HAP-1 (cell line): ENCODE measurements at regions not wholly inside any gene's neighbourhood (a gene's known extent, or its start where the extent isn't known, plus 50 kb on each side); places are given as distances from the start of the nearest gene placed in this dataset.
A peak's percentile ranks its signal among the peaks of the same experiment; 100 is the strongest.
"Not testable (repeated sequence)": the region's sequence is repeated elsewhere in the genome, so short reads cannot be mapped to it uniquely, and the experiment has no call there.

Experiments
- DNase-seq, 2 experiments: peaks; one replicate each; pipeline ENCODE4 v3.0.0-alpha.2; 2016 to 2020; ENCODE audit warnings: low spot score in 2 of 2
- H3K27me3 ChIP-seq: fragments of 250-450 bp; sonication (Bioruptor Pico); 2 replicates; pipeline ENCODE4 v1.5.1; 2020; ENCODE audit warnings: low read depth, mild to moderate bottlenecking, moderate library complexity
- H3K36me3 ChIP-seq: fragments of 250-450 bp; sonication (Bioruptor Pico); replicated peaks from 2 replicates; pipeline ENCODE4 v1.5.1; 2020; ENCODE audit warnings: mild to moderate bottlenecking
- H3K4me1 ChIP-seq: fragments of 250-450 bp; sonication (Bioruptor Pico); 2 replicates; pipeline ENCODE4 v1.5.1; 2020; ENCODE audit warnings: mild to moderate bottlenecking
- H3K4me3 ChIP-seq: fragments of 250-450 bp; sonication (Bioruptor Pico); 2 replicates; pipeline ENCODE4 v1.5.1; 2020; ENCODE audit warnings: mild to moderate bottlenecking, moderate library complexity
- H3K9me3 ChIP-seq: fragments of 250-450 bp; sonication (Bioruptor Pico); 2 replicates; pipeline ENCODE4 v1.5.1; 2020; ENCODE audit warnings: mild to moderate bottlenecking, moderate library complexity
- in situ Hi-C: fragments of 300-500 bp; cut with MboI; formaldehyde crosslinking; loops from 3 replicates; pipeline ENCODE4 v1.14.3; 2020; ENCODE audit warnings: low sequenced_read_pairs, inconsistent platforms, mixed read lengths

GRCh38 chr3:182135056-182135455 lies 423.3 kb downstream of the SOX2 start:
- no peaks in the 10 kb centered on the region for H3K4me1 ChIP-seq
- no peaks in the 10 kb centered on the region for H3K27me3 ChIP-seq
- no peak overlapping the region for H3K4me3 ChIP-seq
- H3K36me3 ChIP-seq = no peaks in the 10 kb centered on the region
- in situ Hi-C loops = loop anchor here (25.0 kb wide), 1 partner anchor 423 kb away; the partner anchor contains the start of gene SOX2
- no peak for DNase-seq
- H3K9me3 ChIP-seq = no peaks in the 10 kb centered on the region

GRCh38 chr3:182136008-182136910 lies 424.5 kb downstream of the SOX2 start:
- no peaks in the 10 kb centered on the region for H3K9me3 ChIP-seq
- no peak overlapping the region for H3K4me3 ChIP-seq
- in situ Hi-C loops = loop anchor here (25.0 kb wide), 1 partner anchor 424 kb away; the partner anchor contains the start of gene SOX2
- no peaks in the 10 kb centered on the region for H3K4me1 ChIP-seq
- DNase-seq = no peak
- no peaks in the 10 kb centered on the region for H3K27me3 ChIP-seq
- H3K36me3 ChIP-seq = no peaks in the 10 kb centered on the region

DNA sequence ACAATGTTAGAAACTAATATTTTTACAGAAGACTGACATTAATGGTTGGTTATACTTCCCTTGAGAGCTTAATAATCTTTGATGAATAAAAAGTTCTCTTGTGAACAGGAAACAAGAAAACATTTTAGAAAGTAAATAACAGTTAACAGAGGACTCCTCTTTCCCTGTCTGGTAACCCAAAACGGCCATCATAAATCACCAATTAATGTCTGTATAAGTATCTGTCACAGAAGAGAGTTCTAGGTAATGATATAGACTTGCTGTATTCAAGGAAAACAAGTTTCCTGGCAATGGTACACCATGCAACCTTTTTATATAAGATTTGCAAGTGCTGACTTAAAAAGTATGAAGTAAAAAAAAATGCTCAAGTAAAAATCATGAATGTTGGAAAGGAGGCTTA lies 426.7 kb downstream of the SOX2 start:
- Histone ChIP-seq H3K36me3 (no peaks in the 10 kb centered on the region), H3K9me3 (no peaks in the 10 kb centered on the region), H3K4me1 (peaks cover 9% of the 10 kb centered on the region), H3K27me3 (no peaks in the 10 kb centered on the region), H3K4me3 (no peak overlapping the region)
- in situ Hi-C loops = loop anchor here (25.0 kb wide), 1 partner anchor 426 kb away; the partner anchor contains the start of gene SOX2
- no peak for DNase-seq

DNA sequence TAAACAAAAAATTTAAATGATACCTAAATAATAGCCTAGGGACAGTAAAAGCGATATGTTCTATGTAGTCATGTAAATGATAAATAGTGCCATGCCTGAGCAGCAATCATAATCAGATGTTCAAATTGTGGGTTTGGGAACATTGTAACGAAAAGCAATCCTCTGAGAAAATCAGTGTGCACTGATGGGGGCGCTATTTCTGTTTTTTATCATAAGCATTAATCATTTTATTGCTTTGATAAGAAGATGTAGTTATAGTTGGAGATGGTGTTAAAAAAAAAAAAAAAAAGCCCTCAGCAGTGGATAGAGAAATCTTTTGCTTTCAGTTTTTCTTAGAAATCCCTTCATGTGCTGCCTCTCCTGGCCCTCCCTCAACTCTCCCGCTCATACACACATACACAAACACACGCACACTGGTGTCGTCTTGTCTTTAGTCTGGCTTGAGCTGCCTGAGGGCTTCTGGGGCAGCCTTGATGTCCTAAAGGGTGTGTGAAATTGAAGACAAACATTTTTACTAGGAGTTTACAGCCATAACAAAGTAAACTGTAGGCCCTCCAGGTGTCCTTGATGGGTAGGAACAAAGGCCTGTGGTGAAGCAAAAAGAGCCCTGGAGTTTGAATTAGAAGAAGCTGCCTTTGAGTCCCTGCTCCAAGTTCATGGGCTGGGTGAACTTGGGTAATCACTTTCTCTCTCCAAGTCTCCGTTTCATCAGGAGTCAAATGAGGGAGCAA lies 428.1 kb downstream of the SOX2 start:
- H3K9me3 ChIP-seq = no peaks in the 10 kb centered on the region
- H3K36me3 ChIP-seq = no peaks in the 10 kb centered on the region
- DNase-seq = peak in 1 of 2 experiments; percentile 38
- no peaks in the 10 kb centered on the region for H3K27me3 ChIP-seq
- H3K4me3 ChIP-seq = no peak overlapping the region
- peaks cover 13% of the 10 kb centered on the region for H3K4me1 ChIP-seq
- in situ Hi-C loops = loop anchor here (25.0 kb wide), 1 partner anchor 427 kb away; the partner anchor contains the start of gene SOX2

- in situ Hi-C loops = loop anchor here (25.0 kb wide), 1 partner anchor 431 kb away; the partner anchor contains the start of gene SOX2
- H3K4me3 ChIP-seq = no peak overlapping the region
- peaks cover 13% of the 10 kb centered on the region for H3K4me1 ChIP-seq
These were observed 431.2 kb downstream of the SOX2 start for GRCh38 chr3:182142928-182143327.

DNA sequence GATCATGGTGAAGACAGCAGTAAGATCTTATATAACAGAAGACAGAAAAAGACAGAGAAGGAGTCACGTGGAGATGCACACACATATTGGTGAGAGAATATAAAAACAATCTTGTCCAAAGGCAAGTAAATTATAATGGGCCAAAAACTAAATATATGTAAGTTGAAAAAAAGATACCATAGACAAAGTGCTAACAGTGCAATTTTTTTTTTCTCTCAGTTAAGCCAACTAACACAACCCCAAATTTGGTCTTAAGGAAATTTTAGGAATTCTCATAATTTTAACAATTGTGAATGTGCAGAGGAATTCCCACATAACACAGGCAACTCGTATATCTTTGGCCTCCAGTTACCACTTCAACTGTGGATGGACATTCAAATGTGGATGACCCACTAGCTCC lies 432.2 kb downstream of the SOX2 start:
- Histone ChIP-seq H3K4me3 (no peak overlapping the region), H3K9me3 (no peaks in the 10 kb centered on the region), H3K4me1 (peaks cover 13% of the 10 kb centered on the region), H3K36me3 (no peaks in the 10 kb centered on the region), H3K27me3 (no peaks in the 10 kb centered on the region)
- in situ Hi-C loops = loop anchor here (25.0 kb wide), 1 partner anchor 432 kb away; the partner anchor contains the start of gene SOX2
- DNase-seq = no peak

More at GRCh38 chr3:182142928-182143327, 431.2 kb downstream of the SOX2 start:
- Histone ChIP-seq H3K36me3 (no peaks in the 10 kb centered on the region), H3K9me3 (no peaks in the 10 kb centered on the region), H3K27me3 (no peaks in the 10 kb centered on the region)
- peak; percentile 57 to 93 for DNase-seq

GRCh38 chr3:182148360-182148759 lies 436.6 kb downstream of the SOX2 start:
- in situ Hi-C loops = loop anchor here (25.0 kb wide), 1 partner anchor 436 kb away; the partner anchor contains the start of gene SOX2
- no peak for DNase-seq
- Histone ChIP-seq H3K4me3 (no peak overlapping the region), H3K36me3 (no peaks in the 10 kb centered on the region), H3K27me3 (no peaks in the 10 kb centered on the region), H3K4me1 (peaks cover 4% of the 10 kb centered on the region), H3K9me3 (peaks cover 2% of the 10 kb centered on the region; the same call in 1 of the 2 replicates)

DNA sequence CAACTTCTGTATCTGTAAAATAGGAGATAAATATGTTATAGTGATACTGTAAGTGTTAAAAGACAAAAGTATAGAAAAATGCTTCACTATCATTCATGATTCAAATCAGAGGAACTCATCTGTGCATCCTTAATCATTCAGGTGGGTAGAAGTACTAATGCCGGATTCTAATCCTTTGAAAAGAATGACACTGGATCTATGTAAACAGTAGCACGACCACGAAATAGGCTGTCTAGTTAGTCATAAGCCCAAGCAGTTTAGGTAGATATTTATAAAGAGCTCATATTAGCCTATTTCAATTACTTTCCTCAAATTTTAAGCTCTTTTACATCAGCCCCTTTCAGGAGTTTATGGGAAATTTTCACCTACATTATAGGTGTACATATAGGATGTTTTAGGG lies 437.9 kb downstream of the SOX2 start:
- Histone ChIP-seq H3K27me3 (no peaks in the 10 kb centered on the region), H3K4me1 (no peaks in the 10 kb centered on the region)
- no peak for DNase-seq

DNA sequence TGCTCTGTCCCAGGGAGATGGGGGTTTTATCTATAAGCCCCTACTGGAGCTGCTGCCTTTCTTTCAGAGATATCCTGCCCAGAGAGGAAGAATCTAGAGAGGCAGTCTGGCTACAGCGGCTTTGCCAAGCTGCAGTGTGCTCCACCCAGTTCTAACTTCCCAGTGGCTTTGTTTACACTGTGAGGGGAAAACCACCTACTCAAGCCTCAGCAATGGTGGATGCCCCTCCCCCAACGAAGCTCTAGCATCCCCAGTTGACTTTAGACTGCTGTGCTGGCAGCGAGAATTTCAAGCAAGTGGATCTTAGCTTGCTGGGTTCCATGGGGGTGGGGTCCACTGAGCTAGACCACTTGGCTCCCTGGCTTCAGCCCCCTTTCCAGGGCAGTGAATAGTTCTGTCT lies 444.6 kb downstream of the SOX2 start:
- in situ Hi-C loops, H3K36me3 ChIP-seq, H3K27me3 ChIP-seq, H3K9me3 ChIP-seq, H3K4me1 ChIP-seq, DNase-seq, H3K4me3 ChIP-seq: not testable (repeated sequence)

More for the DNA sequence above, 437.9 kb downstream of the SOX2 start:
- Histone ChIP-seq H3K36me3 (no peaks in the 10 kb centered on the region), H3K4me3 (no peak overlapping the region), H3K9me3 (peaks cover 2% of the 10 kb centered on the region; the same call in 1 of the 2 replicates)
- in situ Hi-C loops = loop anchor here (25.0 kb wide), 1 partner anchor 437 kb away; the partner anchor contains the start of gene SOX2

GRCh38 chr3:182165234-182165633 lies 453.5 kb downstream of the SOX2 start:
- Histone ChIP-seq H3K36me3 (no peaks in the 10 kb centered on the region), H3K27me3 (no peaks in the 10 kb centered on the region), H3K9me3 (no peaks in the 10 kb centered on the region), H3K4me1 (peaks cover 8% of the 10 kb centered on the region), H3K4me3 (no peak overlapping the region)
- in situ Hi-C loops = no loop called here
- no peak for DNase-seq

GRCh38 chr3:182172534-182172933 lies 460.8 kb downstream of the SOX2 start:
- Histone ChIP-seq H3K4me3 (no peak overlapping the region), H3K36me3 (no peaks in the 10 kb centered on the region), H3K27me3 (no peaks in the 10 kb centered on the region), H3K9me3 (no peaks in the 10 kb centered on the region), H3K4me1 (peaks cover 19% of the 10 kb centered on the region)
- in situ Hi-C loops = no loop called here
- no peak for DNase-seq

GRCh38 chr3:182178488-182179200 lies 466.9 kb downstream of the SOX2 start:
- no peaks in the 10 kb centered on the region for H3K27me3 ChIP-seq
- H3K36me3 ChIP-seq = no peaks in the 10 kb centered on the region
- no peak overlapping the region for H3K4me3 ChIP-seq
- H3K4me1 ChIP-seq = peaks cover 10% of the 10 kb centered on the region
- H3K9me3 ChIP-seq = no peaks in the 10 kb centered on the region
- in situ Hi-C loops = no loop called here
- DNase-seq = no peak

DNA sequence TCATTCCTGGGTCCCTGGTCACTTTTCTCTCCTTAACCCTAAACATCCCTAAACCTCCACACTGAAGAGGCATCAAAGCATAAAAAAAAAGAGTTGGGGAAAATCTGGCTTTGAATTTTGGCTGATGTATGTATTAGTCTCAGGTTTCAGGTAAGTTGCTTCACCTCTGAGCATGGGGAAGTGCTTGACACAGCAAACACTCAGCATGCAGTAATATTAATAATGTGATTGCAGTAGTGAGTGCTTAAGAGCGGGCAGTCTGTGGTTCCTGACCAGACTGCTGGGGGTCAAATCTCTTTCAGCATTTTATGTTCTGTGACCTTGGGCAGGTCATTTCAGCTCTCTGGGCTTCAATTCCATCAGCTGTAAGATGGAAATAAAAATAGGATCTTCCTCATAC lies 467.9 kb downstream of the SOX2 start:
- Histone ChIP-seq H3K27me3 (no peaks in the 10 kb centered on the region), H3K9me3 (no peaks in the 10 kb centered on the region), H3K4me3 (no peak overlapping the region), H3K4me1 (peaks cover 11% of the 10 kb centered on the region), H3K36me3 (no peaks in the 10 kb centered on the region)
- in situ Hi-C loops = no loop called here
- no peak for DNase-seq
